ENCODE measurements at regions not wholly inside any gene's neighbourhood (a gene's known extent, or its start where the extent isn't known, plus 50 kb on each side); places are given as distances from the start of the nearest gene placed in this dataset.
A peak's percentile ranks its signal among the peaks of the same experiment; 100 is the strongest.

DNA sequence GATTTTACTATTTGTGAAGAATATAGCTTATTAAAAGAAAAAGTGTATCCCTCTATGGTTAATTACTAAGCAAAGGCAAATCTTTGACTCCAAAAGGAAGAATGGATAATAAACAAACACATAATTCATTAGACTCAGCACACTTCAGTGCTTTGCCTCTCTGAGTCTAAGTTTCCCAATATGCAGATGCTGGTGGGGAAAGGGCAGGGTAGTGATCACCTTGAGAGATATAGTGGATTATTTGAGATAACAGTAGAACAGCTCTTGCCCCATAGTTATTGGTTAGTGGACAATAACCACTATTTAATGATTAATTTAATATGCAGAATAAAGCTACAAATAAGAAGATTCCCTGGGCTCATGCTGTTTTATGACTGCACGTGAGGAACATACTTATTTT lies 98.2 kb upstream of the SLC8A1 start:
- no peak overlapping the region for H3K4me3 ChIP-seq (ENCODE audit: low read length)
- no peaks in the 10 kb centered on the region for H3K9me3 ChIP-seq (ENCODE audit: insufficient read depth, low read length)
- H3K27ac ChIP-seq (ENCODE audit: low read length) = no peak overlapping the region
- H3K27me3 ChIP-seq (ENCODE audit: low read depth, low read length) = peaks cover 11% of the 10 kb centered on the region
- H3K9ac ChIP-seq (ENCODE audit: low read length) = no peak overlapping the region
- H2AFZ ChIP-seq (ENCODE audit: low read depth, low read length) = no peak overlapping the region
- no peaks in the 10 kb centered on the region for H3K36me3 ChIP-seq (replicated peaks; ENCODE audit: low read depth, low read length)
- no peak for TF ChIP-seq CTCF (IDR thresholded peaks at IDR 0.05; ENCODE audit: low read depth, low read length)
- TF ChIP-seq EZH2phosphoT487 (IDR thresholded peaks at IDR 0.05; ENCODE audit: low read depth) = no peak
- no peak overlapping the region for H3K4me2 ChIP-seq (ENCODE audit: low read length)
- no peaks in the 10 kb centered on the region for H3K79me2 ChIP-seq (ENCODE audit: low read length)
- H3K4me1 ChIP-seq (ENCODE audit: low read length) = no peaks in the 10 kb centered on the region
- no peaks in the 10 kb centered on the region for H4K20me1 ChIP-seq (ENCODE audit: insufficient read depth, low read length)

DNA sequence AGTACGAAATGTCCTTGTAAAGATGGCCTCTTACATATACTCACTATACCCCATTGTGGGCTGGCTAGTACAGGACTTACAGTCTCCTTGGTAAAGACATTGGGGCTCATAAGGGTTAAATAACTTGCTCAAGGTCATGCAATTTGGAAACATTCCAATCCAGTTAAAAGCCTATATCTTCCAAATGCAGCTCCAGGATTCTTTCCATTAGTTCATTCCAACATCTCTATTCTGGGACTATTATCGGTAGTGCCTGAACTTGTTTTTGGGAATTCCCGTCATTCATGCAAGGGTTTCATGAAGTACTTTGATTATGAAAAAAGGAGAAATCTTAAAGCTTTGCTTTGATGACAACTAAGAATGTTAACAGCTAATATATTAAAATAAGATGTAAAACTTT lies 99.2 kb upstream of the SLC8A1 start:
- no peak overlapping the region for H3K9ac ChIP-seq (ENCODE audit: low read length)
- peaks cover 11% of the 10 kb centered on the region for H3K27me3 ChIP-seq (ENCODE audit: low read depth, low read length)
- no peaks in the 10 kb centered on the region for H4K20me1 ChIP-seq (ENCODE audit: insufficient read depth, low read length)

DNA sequence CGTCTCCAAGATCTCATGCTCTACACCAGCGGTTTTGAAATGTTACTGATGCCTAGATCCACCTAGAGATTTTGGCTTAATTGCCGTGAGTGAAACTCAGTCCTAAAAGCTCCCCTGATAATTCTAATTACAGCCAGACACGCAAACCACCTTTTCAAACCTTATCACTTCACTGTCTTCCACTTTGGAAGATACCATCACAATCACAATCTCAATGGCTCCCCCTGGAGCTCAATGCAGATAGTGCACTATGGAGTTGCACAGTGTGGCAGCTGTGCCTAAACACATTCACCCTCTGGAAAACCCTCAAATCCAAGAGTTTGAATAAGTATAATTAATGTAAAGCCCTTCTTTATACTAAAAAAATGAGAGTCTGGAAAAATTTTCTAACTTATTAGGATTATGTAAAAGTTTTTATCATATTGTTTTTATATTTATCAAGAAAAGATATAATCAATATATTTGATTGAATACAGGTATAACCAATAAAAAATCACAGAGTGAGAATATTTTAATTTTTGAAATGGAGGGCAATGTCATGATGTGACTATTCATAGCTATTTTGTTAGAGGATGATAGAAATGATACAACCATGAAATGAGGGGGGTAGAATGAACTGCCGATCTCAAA lies 102.9 kb upstream of the SLC8A1 start:
- Histone ChIP-seq H3K9me3 (ENCODE audit: insufficient read depth, low read length) (no peaks in the 10 kb centered on the region), H3K79me2 (ENCODE audit: low read length) (no peaks in the 10 kb centered on the region), H3K27me3 (ENCODE audit: low read depth, low read length) (peaks cover 11% of the 10 kb centered on the region), H3K4me3 (ENCODE audit: low read length) (no peak overlapping the region), H2AFZ (ENCODE audit: low read depth, low read length) (no peak overlapping the region), H3K4me1 (ENCODE audit: low read length) (no peaks in the 10 kb centered on the region), H3K36me3 (replicated peaks; ENCODE audit: low read depth, low read length) (no peaks in the 10 kb centered on the region), H3K27ac (ENCODE audit: low read length) (no peak overlapping the region), H3K4me2 (ENCODE audit: low read length) (peak overlapping the region; percentile 49), H3K9ac (ENCODE audit: low read length) (no peak overlapping the region), H4K20me1 (ENCODE audit: insufficient read depth, low read length) (no peaks in the 10 kb centered on the region)
- TF ChIP-seq EZH2phosphoT487 (IDR thresholded peaks at IDR 0.05; ENCODE audit: low read depth) (no peak), CTCF (IDR thresholded peaks at IDR 0.05; ENCODE audit: low read depth, low read length) (peak; percentile 91)

More for the DNA sequence above, 99.2 kb upstream of the SLC8A1 start:
- H3K79me2 ChIP-seq (ENCODE audit: low read length) = no peaks in the 10 kb centered on the region
- no peaks in the 10 kb centered on the region for H3K4me1 ChIP-seq (ENCODE audit: low read length)
- no peak for TF ChIP-seq CTCF (IDR thresholded peaks at IDR 0.05; ENCODE audit: low read depth, low read length)
- TF ChIP-seq EZH2phosphoT487 (IDR thresholded peaks at IDR 0.05; ENCODE audit: low read depth) = no peak
- no peaks in the 10 kb centered on the region for H3K9me3 ChIP-seq (ENCODE audit: insufficient read depth, low read length)
- H2AFZ ChIP-seq (ENCODE audit: low read depth, low read length) = no peak overlapping the region
- H3K4me2 ChIP-seq (ENCODE audit: low read length) = no peak overlapping the region
- no peak overlapping the region for H3K4me3 ChIP-seq (ENCODE audit: low read length)
- no peak overlapping the region for H3K27ac ChIP-seq (ENCODE audit: low read length)
- H3K36me3 ChIP-seq (replicated peaks; ENCODE audit: low read depth, low read length) = no peaks in the 10 kb centered on the region

- Histone ChIP-seq H3K79me2 (ENCODE audit: low read length) (no peaks in the 10 kb centered on the region), H3K4me1 (ENCODE audit: low read length) (no peaks in the 10 kb centered on the region), H3K9me3 (ENCODE audit: insufficient read depth, low read length) (no peaks in the 10 kb centered on the region), H2AFZ (ENCODE audit: low read depth, low read length) (no peak overlapping the region), H3K9ac (ENCODE audit: low read length) (no peak overlapping the region), H4K20me1 (ENCODE audit: insufficient read depth, low read length) (no peaks in the 10 kb centered on the region), H3K27ac (ENCODE audit: low read length) (no peak overlapping the region), H3K4me3 (ENCODE audit: low read length) (no peak overlapping the region), H3K27me3 (ENCODE audit: low read depth, low read length) (peaks cover 11% of the 10 kb centered on the region), H3K36me3 (replicated peaks; ENCODE audit: low read depth, low read length) (no peaks in the 10 kb centered on the region), H3K4me2 (ENCODE audit: low read length) (no peak overlapping the region)
- TF ChIP-seq EZH2phosphoT487 (IDR thresholded peaks at IDR 0.05; ENCODE audit: low read depth) (no peak), CTCF (IDR thresholded peaks at IDR 0.05; ENCODE audit: low read depth, low read length) (no peak)
Observed at GRCh38 chr2:40556293-40556692, 104.4 kb upstream of the SLC8A1 start.
